Karpas-422 (cell line): ENCODE measurements at regions not wholly inside any gene's neighbourhood (a gene's known extent, or its start where the extent isn't known, plus 50 kb on each side); places are given as distances from the start of the nearest gene placed in this dataset.

Source experiments
- DNase-seq: peaks from one replicate; pipeline ENCODE4 v3.0.0-alpha.2; 2015
- H2AFZ ChIP-seq: fragments of 200-600 bp; sonication (generic); 2 replicates; pipeline ENCODE4 v1.6.1; 2014; ENCODE audit warnings: antibody characterized with exemption, low read length, mixed read lengths
- H3K27ac ChIP-seq: fragments of 200-600 bp; sonication (generic); 2 replicates; pipeline ENCODE4 v1.5.1; 2014; ENCODE audit warnings: mild to moderate bottlenecking, low read length, moderate library complexity
- H3K27me3 ChIP-seq: fragments of 200-600 bp; sonication (generic); 2 replicates; pipeline ENCODE4 v1.6.1; 2014; ENCODE audit warnings: low read length, mixed read lengths
- H3K36me3 ChIP-seq: fragments of 200-600 bp; sonication (generic); 2 replicates; pipeline ENCODE4 v1.6.1; 2014; ENCODE audit warnings: low read length, mixed read lengths; ENCODE audit not compliant: insufficient read depth
- H3K4me1 ChIP-seq: fragments of 200-600 bp; sonication (generic); 2 replicates; pipeline ENCODE4 v1.6.1; 2014; ENCODE audit warnings: mild to moderate bottlenecking, low read length, mixed read lengths
- H3K4me2 ChIP-seq: fragments of 200-600 bp; sonication (generic); 2 replicates; pipeline ENCODE4 v1.6.1; 2014; ENCODE audit warnings: low read length, low read depth, mild to moderate bottlenecking; ENCODE audit not compliant: poor library complexity, severe bottlenecking
- H3K4me3 ChIP-seq: fragments of 200-600 bp; sonication (generic); 2 replicates; pipeline ENCODE4 v1.5.1; 2014; ENCODE audit warnings: mild to moderate bottlenecking, antibody characterized with exemption, low read length, mixed read lengths
- H3K79me2 ChIP-seq: fragments of 200-600 bp; sonication (generic); 2 replicates; pipeline ENCODE4 v1.6.1; 2014; ENCODE audit warnings: mild to moderate bottlenecking, low read length, mixed read lengths
- H3K9ac ChIP-seq: fragments of 200-600 bp; sonication (generic); 2 replicates; pipeline ENCODE4 v1.6.0; 2014; ENCODE audit warnings: low read length
- H3K9me2 ChIP-seq: fragments of 200-600 bp; sonication (generic), shearing (Covaris generic); replicated peaks from 2 replicates; pipeline ENCODE4 v1.6.0; 2014; ENCODE audit warnings: mild to moderate bottlenecking, low read length, moderate library complexity; ENCODE audit not compliant: insufficient read depth
- H3K9me3 ChIP-seq: fragments of 300-700, 200-600 bp; sonication (generic); 2 replicates; pipeline ENCODE4 v1.6.1; 2014; ENCODE audit warnings: low read length, mixed read lengths
- H4K20me1 ChIP-seq: fragments of 200-600 bp; sonication (generic); 2 replicates; pipeline ENCODE4 v1.6.1; 2014; ENCODE audit warnings: mild to moderate bottlenecking, antibody characterized with exemption, low read length, low read depth; ENCODE audit not compliant: insufficient read depth

GRCh38 chr1:187275346-187275745, 446.6 kb downstream of the PLA2G4A start:
- Histone ChIP-seq H3K9ac (no peak overlapping the region), H3K36me3 (no peaks in the 10 kb centered on the region), H3K79me2 (no peaks in the 10 kb centered on the region), H3K4me1 (no peaks in the 10 kb centered on the region), H3K9me3 (no peaks in the 10 kb centered on the region), H3K4me3 (no peak overlapping the region), H3K4me2 (no peak overlapping the region), H2AFZ (no peak overlapping the region), H3K27ac (no peak overlapping the region), H3K9me2 (no peaks in the 10 kb centered on the region), H3K27me3 (no peaks in the 10 kb centered on the region), H4K20me1 (no peaks in the 10 kb centered on the region)
- no peak for DNase-seq

- H3K27ac ChIP-seq: no peak overlapping the region
- no peak overlapping the region for H3K4me3 ChIP-seq
- no peaks in the 10 kb centered on the region for H3K4me1 ChIP-seq
- no peaks in the 10 kb centered on the region for H3K27me3 ChIP-seq
- no peaks in the 10 kb centered on the region for H3K79me2 ChIP-seq
- H3K4me2 ChIP-seq: no peak overlapping the region
- no peaks in the 10 kb centered on the region for H3K36me3 ChIP-seq
- no peak overlapping the region for H2AFZ ChIP-seq
- no peaks in the 10 kb centered on the region for H4K20me1 ChIP-seq
- no peaks in the 10 kb centered on the region for H3K9me3 ChIP-seq
- DNase-seq: no peak
- H3K9me2 ChIP-seq: no peaks in the 10 kb centered on the region
- no peak overlapping the region for H3K9ac ChIP-seq
These were observed 447.3 kb downstream of the PLA2G4A start for GRCh38 chr1:187275985-187276575.

GRCh38 chr1:187276677-187277076, 447.9 kb downstream of the PLA2G4A start:
- no peak overlapping the region for H3K4me3 ChIP-seq
- no peaks in the 10 kb centered on the region for H3K36me3 ChIP-seq
- no peak overlapping the region for H2AFZ ChIP-seq
- no peaks in the 10 kb centered on the region for H3K9me3 ChIP-seq
- no peak overlapping the region for H3K4me2 ChIP-seq
- no peak overlapping the region for H3K9ac ChIP-seq
- no peak for DNase-seq
- no peaks in the 10 kb centered on the region for H3K79me2 ChIP-seq
- no peaks in the 10 kb centered on the region for H3K9me2 ChIP-seq
- H3K4me1 ChIP-seq: no peaks in the 10 kb centered on the region
- no peaks in the 10 kb centered on the region for H4K20me1 ChIP-seq
- H3K27me3 ChIP-seq: no peaks in the 10 kb centered on the region
- H3K27ac ChIP-seq: no peak overlapping the region

GRCh38 chr1:187280031-187280430, 451.3 kb downstream of the PLA2G4A start:
- Histone ChIP-seq H3K9me3 (no peaks in the 10 kb centered on the region), H3K9me2 (no peaks in the 10 kb centered on the region), H4K20me1 (no peaks in the 10 kb centered on the region), H3K79me2 (no peaks in the 10 kb centered on the region), H3K27ac (no peak overlapping the region), H3K4me3 (no peak overlapping the region), H3K36me3 (no peaks in the 10 kb centered on the region), H3K4me2 (no peak overlapping the region), H3K27me3 (no peaks in the 10 kb centered on the region), H2AFZ (no peak overlapping the region), H3K9ac (no peak overlapping the region), H3K4me1 (no peaks in the 10 kb centered on the region)
- no peak for DNase-seq

DNA sequence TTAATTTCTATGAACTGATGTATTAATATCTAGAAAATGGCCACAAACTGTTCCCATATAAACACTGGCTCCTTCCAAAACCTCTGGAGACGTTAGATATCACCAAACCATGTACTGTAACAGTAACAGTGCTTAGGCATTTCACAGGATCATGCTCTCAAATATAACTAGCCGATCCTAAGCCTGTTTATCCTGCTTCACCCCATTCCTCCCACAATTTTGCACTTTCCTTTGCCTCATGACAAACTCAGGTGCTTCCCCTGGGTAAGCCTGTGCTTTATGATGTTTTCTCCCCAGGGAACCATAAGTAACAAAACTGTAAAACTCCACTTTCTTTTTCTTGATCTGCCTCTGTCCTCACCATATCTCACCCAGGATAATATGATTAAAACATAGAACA, 452.3 kb downstream of the PLA2G4A start:
- Histone ChIP-seq H3K79me2 (no peaks in the 10 kb centered on the region), H3K9me2 (no peaks in the 10 kb centered on the region), H3K9ac (no peak overlapping the region), H3K4me3 (no peak overlapping the region), H3K4me2 (no peak overlapping the region), H3K27me3 (no peaks in the 10 kb centered on the region), H3K36me3 (no peaks in the 10 kb centered on the region), H3K9me3 (no peaks in the 10 kb centered on the region), H2AFZ (no peak overlapping the region), H3K27ac (no peak overlapping the region), H3K4me1 (no peaks in the 10 kb centered on the region), H4K20me1 (no peaks in the 10 kb centered on the region)
- DNase-seq: no peak

DNA sequence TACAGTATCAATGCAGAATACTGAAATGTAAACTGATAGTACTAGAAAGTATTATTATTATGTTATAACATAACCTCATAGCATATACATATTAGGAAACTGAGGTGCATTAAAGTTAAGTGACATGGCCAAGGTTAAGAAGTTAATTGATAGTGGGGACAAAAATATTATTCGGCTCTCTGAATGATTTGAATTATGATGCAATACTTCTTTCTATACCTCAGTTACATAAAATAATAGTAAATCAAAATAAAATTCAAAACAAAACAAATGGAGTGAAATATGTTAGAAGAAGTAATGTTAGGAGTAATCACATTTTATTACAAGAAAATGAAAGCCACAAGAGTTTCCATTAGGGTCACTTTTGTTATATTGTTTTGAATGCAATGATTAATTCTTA, 455.2 kb downstream of the PLA2G4A start:
- Histone ChIP-seq H3K4me1 (no peaks in the 10 kb centered on the region), H3K9ac (no peak overlapping the region), H2AFZ (no peak overlapping the region), H3K4me2 (no peak overlapping the region), H3K9me2 (no peaks in the 10 kb centered on the region), H3K9me3 (no peaks in the 10 kb centered on the region; the same call in none of the 2 replicates), H3K27me3 (no peaks in the 10 kb centered on the region), H3K27ac (no peak overlapping the region), H3K79me2 (no peaks in the 10 kb centered on the region), H4K20me1 (no peaks in the 10 kb centered on the region), H3K4me3 (no peak overlapping the region), H3K36me3 (no peaks in the 10 kb centered on the region)
- no peak for DNase-seq

DNA sequence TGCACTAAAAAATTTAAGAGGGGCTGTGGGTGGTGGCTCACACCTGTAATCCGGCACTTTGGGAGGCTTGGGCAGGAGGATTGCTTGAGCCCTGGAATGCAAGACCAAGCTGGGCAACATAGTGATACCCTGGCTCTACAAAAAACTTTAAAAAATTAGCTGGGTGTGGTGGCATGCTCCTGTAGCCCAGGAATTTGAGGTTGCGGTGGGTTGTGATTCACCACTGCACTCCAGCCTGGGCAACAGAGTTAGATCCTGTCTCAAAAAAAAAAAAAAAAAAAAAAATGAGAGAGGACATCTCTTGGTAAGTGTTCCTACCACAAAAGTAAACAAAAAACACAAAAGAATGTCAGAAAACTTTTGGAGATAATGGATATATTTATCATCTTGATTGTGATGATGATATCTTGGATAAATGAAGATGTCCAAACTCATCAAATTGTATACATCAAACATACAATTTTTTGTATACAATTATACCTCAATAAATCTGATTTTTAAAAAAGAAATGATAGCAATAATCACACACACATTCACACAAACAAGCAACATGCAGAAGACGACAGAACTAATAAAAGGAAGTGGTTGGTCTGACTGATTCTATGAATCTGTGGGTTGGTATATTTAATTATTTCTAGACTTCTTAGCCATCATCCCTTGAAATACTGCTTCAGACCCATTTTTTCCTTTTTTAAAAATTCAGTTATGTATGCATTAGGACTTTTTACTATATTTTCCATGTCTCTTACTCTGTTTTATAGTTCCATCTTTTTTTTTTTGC, 465.9 kb downstream of the PLA2G4A start:
- Histone ChIP-seq H3K79me2 (no peaks in the 10 kb centered on the region), H3K9ac (no peak overlapping the region)

DNA sequence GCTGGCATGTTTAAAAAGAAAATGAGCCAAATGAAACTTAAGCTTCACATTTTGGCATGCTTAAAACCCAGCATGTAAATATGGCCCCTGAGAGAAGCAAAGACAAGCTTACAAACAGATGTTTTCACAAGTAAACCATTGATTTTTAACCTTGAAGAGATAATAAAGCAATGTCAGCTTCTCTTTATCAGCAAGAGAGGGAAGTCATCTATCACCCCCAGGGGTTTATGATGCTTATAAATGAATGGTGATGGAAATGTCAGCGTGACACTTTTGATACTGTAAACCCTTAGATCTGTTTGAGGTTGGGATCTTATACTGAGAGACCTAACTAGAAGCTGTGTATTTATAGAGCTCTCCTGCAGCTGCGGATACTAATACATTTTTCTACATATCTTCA, 471.3 kb downstream of the PLA2G4A start:
- Histone ChIP-seq H2AFZ (no peak overlapping the region), H3K4me1 (no peaks in the 10 kb centered on the region), H3K9ac (no peak overlapping the region)

More for the DNA sequence above, 465.9 kb downstream of the PLA2G4A start:
- Histone ChIP-seq H3K9me3 (no peaks in the 10 kb centered on the region; the same call in 1 of the 2 replicates), H3K4me2 (no peak overlapping the region), H3K27me3 (no peaks in the 10 kb centered on the region), H3K36me3 (no peaks in the 10 kb centered on the region), H2AFZ (no peak overlapping the region), H3K27ac (no peak overlapping the region), H3K9me2 (no peaks in the 10 kb centered on the region), H3K4me1 (no peaks in the 10 kb centered on the region), H4K20me1 (no peaks in the 10 kb centered on the region), H3K4me3 (no peak overlapping the region)
- DNase-seq: no peak

More for the DNA sequence above, 471.3 kb downstream of the PLA2G4A start:
- no peak overlapping the region for H3K27ac ChIP-seq
- DNase-seq: no peak
- H3K9me3 ChIP-seq: no peaks in the 10 kb centered on the region
- H3K9me2 ChIP-seq: no peaks in the 10 kb centered on the region
- no peaks in the 10 kb centered on the region for H3K27me3 ChIP-seq
- H4K20me1 ChIP-seq: no peaks in the 10 kb centered on the region
- no peak overlapping the region for H3K4me2 ChIP-seq
- no peaks in the 10 kb centered on the region for H3K36me3 ChIP-seq
- no peaks in the 10 kb centered on the region for H3K79me2 ChIP-seq
- H3K4me3 ChIP-seq: no peak overlapping the region
